Left lung (tissue), 4 donors: ENCODE measurements at regions not wholly inside any gene's neighbourhood (a gene's known extent, or its start where the extent isn't known, plus 50 kb on each side); places are given as distances from the start of the nearest gene placed in this dataset.

Source experiments
- ATAC-seq: fragments of 200-7000 bp; cut with Tn5 transposase; one replicate; pipeline ENCODE4 v1.9.1; 2020; ENCODE audit warnings: moderate library complexity
- DNase-seq, 4 donors: peaks; one replicate each; pipeline ENCODE4 v3.0.0-alpha.2; 2013 to 2020
- H3K27ac ChIP-seq, 2 donors: fragments of 200-600 bp; sonication (generic) in 1 of 2; one replicate each; pipeline versions ENCODE4 v1.5.0 to v1.8.0; 2020 to 2021
- H3K27me3 ChIP-seq, 2 donors: fragments of 200-600 bp; sonication (generic) in 1 of 2; one replicate each; pipeline versions ENCODE4 v1.5.0 to v1.8.0; 2020 to 2021
- H3K36me3 ChIP-seq, 2 donors: fragments of 200-600 bp; sonication (generic) in 1 of 2; one replicate each; pipeline versions ENCODE4 v1.5.0 to v1.8.0; 2020 to 2021
- H3K4me1 ChIP-seq, 2 donors: fragments of 200-600 bp; one replicate each; pipeline ENCODE4 v1.8.0; 2021
- H3K4me3 ChIP-seq, 2 donors: fragments of 200-600 bp; sonication (generic) in 1 of 2; one replicate each; pipeline versions ENCODE4 v1.5.0 to v1.8.0; 2020 to 2021; ENCODE audit warnings: mild to moderate bottlenecking in 1 of 2
- H3K9me3 ChIP-seq, 2 donors: fragments of 200-600 bp; sonication (generic) in 1 of 2; one replicate each; pipeline versions ENCODE4 v1.5.0 to v1.8.0; 2020 to 2021
- CTCF ChIP-seq, 2 donors: fragments of 200-600 bp; sonication (generic) in 1 of 2; IDR thresholded peaks; one replicate each; pipeline versions ENCODE4 v1.5.0 to v1.8.0; 2021; ENCODE audit warnings: antibody characterized with exemption in 2 of 2
- intact Hi-C, 2 donors: fragments of 100-400 bp; cut with DNase I; formaldehyde crosslinking; loops; one replicate each; pipeline versions ENCODE4 v1.11.2 to v1.14.2; 2022
- donor health status: DM: no; HTN: yes; CAD: no.
- donor health status: DM: no; HTN: no; CAD: no.

DNA sequence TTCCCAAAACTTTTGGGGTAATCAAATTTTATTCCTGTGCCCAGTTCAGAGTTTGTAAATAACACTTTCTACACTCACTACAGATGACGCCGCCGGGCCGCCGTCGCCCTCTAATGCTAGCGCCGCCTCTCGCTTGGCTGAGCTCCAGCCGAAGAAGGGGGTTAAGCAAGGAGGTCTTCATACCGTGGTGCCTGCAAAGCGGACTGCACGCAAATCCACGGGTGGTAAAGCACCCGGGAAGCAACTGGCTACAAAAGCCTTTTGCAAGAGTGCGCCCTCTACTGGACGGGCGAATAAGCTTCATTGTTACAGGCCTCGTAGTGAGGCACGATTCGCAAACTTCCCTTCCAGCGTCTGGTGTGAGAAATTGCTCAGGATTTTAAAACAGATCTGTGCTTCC is 280.4 kb downstream of the MEF2C start:
- H3K36me3 ChIP-seq, result no peaks in the 10 kb centered on the region
- no peak overlapping the region for H3K4me3 ChIP-seq
- H3K27ac ChIP-seq, result no peak overlapping the region
- H3K27me3 ChIP-seq, result no peaks in the 10 kb centered on the region
- ATAC-seq, result no peak
- intact Hi-C loops, result no loop called here
- no peak for TF ChIP-seq CTCF (IDR thresholded peaks at IDR 0.05)
- H3K9me3 ChIP-seq, result peaks cover 0 to 2% of the 10 kb centered on the region in 2 donors
- DNase-seq, result peak in 1 of 4 donors; percentile 68
- no peaks in the 10 kb centered on the region for H3K4me1 ChIP-seq

DNA sequence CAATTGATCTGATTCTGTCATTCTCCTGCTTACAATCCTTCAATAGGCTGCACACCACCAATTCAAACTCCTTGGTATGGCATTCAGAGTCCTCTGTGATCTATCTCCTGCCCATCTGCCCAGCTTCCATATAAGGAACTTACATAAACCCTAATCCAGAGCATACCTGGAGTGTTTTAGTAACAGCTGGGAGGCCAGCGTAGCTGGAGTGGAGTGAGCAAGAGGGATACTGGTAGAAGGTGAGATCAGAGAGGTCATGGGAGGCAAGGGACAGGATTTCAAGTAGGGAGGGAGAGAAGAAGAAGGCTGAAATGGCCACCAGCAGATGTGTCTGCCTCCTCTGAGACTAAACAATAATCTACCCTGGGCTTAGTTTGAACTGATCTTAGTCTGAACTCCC is 288.5 kb downstream of the MEF2C start:
- intact Hi-C loops, result no loop called here
- no peak for DNase-seq
- ATAC-seq, result no peak
- Histone ChIP-seq H3K27me3 (no peaks in the 10 kb centered on the region), H3K4me3 (no peak overlapping the region), H3K27ac (no peak overlapping the region), H3K4me1 (no peaks in the 10 kb centered on the region), H3K9me3 (peaks cover 0 to 2% of the 10 kb centered on the region in 2 donors), H3K36me3 (no peaks in the 10 kb centered on the region)
- TF ChIP-seq CTCF (IDR thresholded peaks at IDR 0.05), result no peak

DNA sequence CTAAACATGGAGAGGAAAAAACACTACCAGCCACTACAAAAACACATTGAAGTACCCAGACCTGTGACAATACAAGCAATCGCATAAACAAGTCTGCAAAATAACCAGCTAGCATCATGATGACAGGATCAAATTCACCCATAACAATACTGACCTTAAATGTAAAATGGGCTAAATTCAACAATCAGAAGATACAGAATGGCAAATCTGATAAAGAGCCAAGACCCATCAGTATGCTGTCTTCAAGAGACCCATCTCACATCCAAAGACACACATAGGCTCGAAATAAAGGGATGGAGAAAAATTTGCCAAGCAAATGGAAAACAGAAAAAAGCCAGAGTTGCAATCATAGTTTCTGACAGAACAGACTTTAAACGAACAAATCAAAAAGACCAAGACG is 294.4 kb downstream of the MEF2C start:
- Histone ChIP-seq H3K4me3 (no peak overlapping the region), H3K27me3 (no peaks in the 10 kb centered on the region), H3K36me3 (no peaks in the 10 kb centered on the region), H3K27ac (no peak overlapping the region), H3K9me3 (peaks cover 0 to 21% of the 10 kb centered on the region in 2 donors), H3K4me1 (no peaks in the 10 kb centered on the region)
- ATAC-seq, result no peak
- TF ChIP-seq CTCF (IDR thresholded peaks at IDR 0.05), result no peak
- intact Hi-C loops, result no loop called here
- DNase-seq, result no peak

DNA sequence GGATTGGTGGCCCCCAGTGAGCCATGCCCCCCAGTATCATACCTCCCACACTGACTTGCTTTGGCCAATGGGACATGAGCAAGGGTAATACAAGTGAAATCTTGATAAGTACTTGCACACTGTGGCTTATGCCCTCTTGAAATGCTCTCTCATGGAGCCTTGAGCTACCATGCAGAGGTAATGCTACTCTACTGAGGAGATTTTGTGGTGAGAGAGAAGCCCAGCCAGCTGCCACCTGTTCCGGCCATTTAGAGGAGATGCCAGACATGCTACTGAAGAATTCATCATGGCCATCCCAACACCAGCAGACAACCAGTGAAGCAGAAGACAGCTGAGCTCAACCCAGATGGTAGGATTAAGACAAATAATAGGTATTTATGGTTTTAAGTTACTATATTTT is 299.5 kb downstream of the MEF2C start:
- no peak overlapping the region for H3K4me3 ChIP-seq
- no peaks in the 10 kb centered on the region for H3K27me3 ChIP-seq
- no peak for TF ChIP-seq CTCF (IDR thresholded peaks at IDR 0.05)
- peaks cover 0 to 11% of the 10 kb centered on the region in 2 donors for H3K9me3 ChIP-seq
- intact Hi-C loops, result no loop called here
- ATAC-seq (no peak), DNase-seq (no peak)
- no peaks in the 10 kb centered on the region for H3K36me3 ChIP-seq
- H3K4me1 ChIP-seq, result no peaks in the 10 kb centered on the region
- no peak overlapping the region for H3K27ac ChIP-seq

DNA sequence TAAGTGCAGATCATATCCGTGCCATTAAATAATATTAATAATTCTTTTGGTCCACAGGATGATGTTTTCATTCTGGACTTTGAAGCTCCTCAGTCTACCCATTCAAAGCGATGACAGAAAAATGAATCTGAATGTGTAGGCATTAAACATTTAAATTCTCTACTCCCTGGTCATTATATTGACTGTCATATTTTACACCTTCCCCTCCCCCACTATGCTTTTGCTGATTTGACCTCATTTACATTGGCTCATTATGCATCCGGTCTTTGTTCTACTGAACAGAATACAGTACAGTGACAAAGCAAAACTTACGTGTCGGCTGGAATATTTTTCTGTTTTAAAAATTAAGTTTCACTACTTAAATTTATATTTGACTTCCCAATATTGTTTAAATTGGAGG is 289.7 kb upstream of the TMEM161B start:
- Histone ChIP-seq H3K4me3 (no peak overlapping the region), H3K4me1 (no peaks in the 10 kb centered on the region), H3K9me3 (no peaks in the 10 kb centered on the region), H3K27me3 (no peaks in the 10 kb centered on the region), H3K36me3 (no peaks in the 10 kb centered on the region), H3K27ac (no peak overlapping the region)
- no peak for DNase-seq
- TF ChIP-seq CTCF (IDR thresholded peaks at IDR 0.05), result no peak
- intact Hi-C loops, result no loop called here
- no peak for ATAC-seq
